GM12891 (cell line): ENCODE measurements at regions not wholly inside any gene's neighbourhood (a gene's known extent, or its start where the extent isn't known, plus 50 kb on each side); places are given as distances from the start of the nearest gene placed in this dataset.

Experiments
- PAX5 ChIP-seq: IDR thresholded peaks from 2 replicates; pipeline ENCODE4 v1.6.1; 2011; ENCODE audit warnings: low read length, moderate library complexity, mild to moderate bottlenecking; ENCODE audit not compliant: insufficient read depth, severe bottlenecking
- POLR2A ChIP-seq: IDR thresholded peaks from 2 replicates; pipeline ENCODE4 v1.6.1; 2011; ENCODE audit warnings: low read depth, low read length, control low read depth
- POLR2AphosphoS5 ChIP-seq: IDR thresholded peaks from 2 replicates; pipeline ENCODE4 v1.6.1; 2011; ENCODE audit warnings: low read depth, low read length, control low read depth
- POU2F2 ChIP-seq: IDR thresholded peaks from 2 replicates; pipeline ENCODE4 v1.6.1; 2011; ENCODE audit warnings: low read depth, mild to moderate bottlenecking, control low read depth, low read length, moderate library complexity
- SPI1 ChIP-seq: IDR thresholded peaks from 2 replicates; pipeline ENCODE4 v1.6.1; 2011; ENCODE audit warnings: low read depth, low read length, control low read depth
- TAF1 ChIP-seq: IDR thresholded peaks from 2 replicates; pipeline ENCODE4 v1.6.1; 2011; ENCODE audit warnings: low read depth, low read length, control low read depth

- TF ChIP-seq POLR2A (no peak), POLR2AphosphoS5 (no peak), SPI1 (no peak), TAF1 (no peak), PAX5 (no peak), POU2F2 (no peak)
These were observed 53.2 kb upstream of the GPR45 start for GRCh38 chr2:105188343-105188742.
